HEK293T (cell line): ENCODE measurements at regions not wholly inside any gene's neighbourhood (a gene's known extent, or its start where the extent isn't known, plus 50 kb on each side); places are given as distances from the start of the nearest gene placed in this dataset.

Experiments used
- FOXK2 ChIP-seq: fragments of 450-650 bp; IDR thresholded peaks from 2 replicates; pipeline ENCODE4 v1.6.1; 2016; ENCODE audit warnings: mild to moderate bottlenecking
- SP1 ChIP-seq: fragments of 450-650 bp; IDR thresholded peaks from 2 replicates; pipeline ENCODE4 v1.6.1; 2017
- TARDBP ChIP-seq: fragments of 450-650 bp; IDR thresholded peaks from 2 replicates; pipeline ENCODE4 v1.6.1; 2016

DNA sequence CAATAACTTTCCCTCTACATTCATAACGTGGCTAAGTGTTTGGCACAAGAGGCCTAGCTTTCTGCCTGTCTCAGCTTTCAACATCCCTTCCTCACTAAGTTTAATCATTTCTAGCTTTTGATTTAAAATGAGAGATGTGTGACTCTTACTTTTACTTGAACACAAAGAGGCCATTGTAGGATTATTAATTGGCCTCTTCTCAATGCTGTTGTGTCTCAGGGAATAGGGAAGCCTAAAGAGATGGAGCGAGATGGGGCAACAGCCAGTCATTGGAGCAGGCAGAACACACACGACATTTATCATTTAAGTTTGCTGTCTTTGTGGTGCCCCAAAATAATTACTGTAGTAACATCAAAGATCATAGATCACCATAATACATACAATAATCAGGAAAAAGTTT lies 167.1 kb upstream of the TRIM24 start:
- no peak for TF ChIP-seq TARDBP
- no peak for TF ChIP-seq SP1
- TF ChIP-seq FOXK2, result no peak
